GM19438 (cell line): ENCODE measurements at regions not wholly inside any gene's neighbourhood (a gene's known extent, or its start where the extent isn't known, plus 50 kb on each side); places are given as distances from the start of the nearest gene placed in this dataset.
"Not testable (repeated sequence)": the region's sequence is repeated elsewhere in the genome, so short reads cannot be mapped to it uniquely, and the experiment has no call there.

Source experiments
- ATAC-seq: cut with Tn5 transposase; IDR thresholded peaks from one replicate; pipeline ENCODE4 v1.9.1; 2021; ENCODE audit warnings: low read depth; ENCODE audit not compliant: unreplicated experiment

GRCh38 chr16:73124097-73124652 lies 76.2 kb upstream of the ZFHX3 start:
- no peak for ATAC-seq

- ATAC-seq: no peak
These were observed 74.9 kb upstream of the ZFHX3 start for GRCh38 chr16:73122604-73123391.

- no peak for ATAC-seq
These were observed 68.6 kb upstream of the ZFHX3 start for GRCh38 chr16:73116576-73116975.

- ATAC-seq: no peak
These were observed 65.4 kb upstream of the ZFHX3 start for GRCh38 chr16:73113336-73113735.

GRCh38 chr16:73108195-73108963 lies 60.5 kb upstream of the ZFHX3 start:
- ATAC-seq: no peak

GRCh38 chr16:73107371-73107770 lies 59.4 kb upstream of the ZFHX3 start:
- ATAC-seq: no peak

GRCh38 chr16:73106329-73107034 lies 58.6 kb upstream of the ZFHX3 start:
- ATAC-seq: no peak

- no peak for ATAC-seq
These were observed 53.6 kb upstream of the ZFHX3 start for GRCh38 chr16:73101568-73101967.

- not testable (repeated sequence) for ATAC-seq
These were observed 51.7 kb upstream of the ZFHX3 start for GRCh38 chr16:73099601-73100000.
